VCaP (cell line): ENCODE measurements at regions not wholly inside any gene's neighbourhood (a gene's known extent, or its start where the extent isn't known, plus 50 kb on each side); places are given as distances from the start of the nearest gene placed in this dataset.
"Not testable (repeated sequence)": the region's sequence is repeated elsewhere in the genome, so short reads cannot be mapped to it uniquely, and the experiment has no call there.

Experiments used
- H3K27ac ChIP-seq: fragments of 450-650 bp; 2 replicates; pipeline ENCODE4 v1.5.1; 2017
- CTCF ChIP-seq: fragments of 450-650 bp; conservative IDR thresholded peaks from 2 replicates; pipeline ENCODE4 v1.5.1; 2017; ENCODE audit warnings: mild to moderate bottlenecking, moderate library complexity

GRCh38 chr12:25416516-25416915 is 136.6 kb downstream of the LMNTD1 start:
- TF ChIP-seq CTCF, result no peak
- no peak overlapping the region for H3K27ac ChIP-seq

GRCh38 chr12:25415004-25415403 is 138.1 kb downstream of the LMNTD1 start:
- no peak for TF ChIP-seq CTCF
- H3K27ac ChIP-seq, result no peak overlapping the region

GRCh38 chr12:25412735-25413134 is 140.3 kb downstream of the LMNTD1 start:
- no peak for TF ChIP-seq CTCF
- no peak overlapping the region for H3K27ac ChIP-seq

- H3K27ac ChIP-seq, result no peak overlapping the region
- no peak for TF ChIP-seq CTCF
Measured at GRCh38 chr12:25404955-25405354, 148.1 kb downstream of the LMNTD1 start.

- no peak overlapping the region for H3K27ac ChIP-seq
- no peak for TF ChIP-seq CTCF
Measured at GRCh38 chr12:25401547-25402345, 151.0 kb upstream of the KRAS start.

GRCh38 chr12:25397001-25397400 is 146.3 kb upstream of the KRAS start:
- H3K27ac ChIP-seq, result no peak overlapping the region
- TF ChIP-seq CTCF, result no peak

GRCh38 chr12:25395227-25395626 is 144.5 kb upstream of the KRAS start:
- no peak for TF ChIP-seq CTCF
- H3K27ac ChIP-seq, result no peak overlapping the region

- not testable (repeated sequence) for H3K27ac ChIP-seq
Measured at GRCh38 chr12:25394775-25395174, 144.0 kb upstream of the KRAS start.
